Right lobe of liver (tissue), 4 donors: ENCODE measurements at regions not wholly inside any gene's neighbourhood (a gene's known extent, or its start where the extent isn't known, plus 50 kb on each side); places are given as distances from the start of the nearest gene placed in this dataset.

Experiments used
- POLR2A ChIP-seq: fragments of 450-650 bp; IDR thresholded peaks from one replicate; pipeline ENCODE4 v1.6.1; 2017; ENCODE audit warnings: antibody characterized with exemption, mild to moderate bottlenecking
- TF ChIP-seq, protein P1 (sequence below), 4 donors: fragments of 200-600 bp in 3 of 4; fragments of 450-650 bp in 1 of 4; IDR thresholded peaks; one replicate each; pipeline versions ENCODE4 v1.5.1 to v1.8.0; 2016 to 2022; ENCODE audit warnings: antibody characterized with exemption in 4 of 4, mild to moderate bottlenecking in 2 of 4
- donor health status: DM: no; HTN: no; CAD: no.
- donor health status: DM: no; HTN: no; CAD: no.
- donor health status: DM: no; HTN: yes; CAD: no.

DNA sequence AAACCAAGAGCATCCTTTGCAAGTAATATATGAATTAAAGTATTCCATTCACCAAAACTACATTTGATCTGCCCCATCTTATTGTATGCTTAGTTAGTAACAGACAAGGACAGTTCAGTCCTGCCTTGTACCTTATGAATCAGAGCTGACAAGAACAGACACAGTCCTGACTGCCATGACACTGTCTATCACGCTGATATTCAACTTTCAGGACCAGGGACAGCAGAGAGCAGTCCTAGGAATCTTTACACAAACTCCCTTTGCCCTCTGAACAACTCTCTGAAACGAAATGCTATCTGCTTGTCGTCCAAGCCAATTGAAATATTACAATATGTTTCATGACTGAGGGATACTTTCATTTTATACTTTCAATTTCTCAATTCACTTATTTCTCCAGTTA, 268.6 kb upstream of the VCX start:
- no peak for TF ChIP-seq POLR2A
- TF ChIP-seq, protein P1, sequence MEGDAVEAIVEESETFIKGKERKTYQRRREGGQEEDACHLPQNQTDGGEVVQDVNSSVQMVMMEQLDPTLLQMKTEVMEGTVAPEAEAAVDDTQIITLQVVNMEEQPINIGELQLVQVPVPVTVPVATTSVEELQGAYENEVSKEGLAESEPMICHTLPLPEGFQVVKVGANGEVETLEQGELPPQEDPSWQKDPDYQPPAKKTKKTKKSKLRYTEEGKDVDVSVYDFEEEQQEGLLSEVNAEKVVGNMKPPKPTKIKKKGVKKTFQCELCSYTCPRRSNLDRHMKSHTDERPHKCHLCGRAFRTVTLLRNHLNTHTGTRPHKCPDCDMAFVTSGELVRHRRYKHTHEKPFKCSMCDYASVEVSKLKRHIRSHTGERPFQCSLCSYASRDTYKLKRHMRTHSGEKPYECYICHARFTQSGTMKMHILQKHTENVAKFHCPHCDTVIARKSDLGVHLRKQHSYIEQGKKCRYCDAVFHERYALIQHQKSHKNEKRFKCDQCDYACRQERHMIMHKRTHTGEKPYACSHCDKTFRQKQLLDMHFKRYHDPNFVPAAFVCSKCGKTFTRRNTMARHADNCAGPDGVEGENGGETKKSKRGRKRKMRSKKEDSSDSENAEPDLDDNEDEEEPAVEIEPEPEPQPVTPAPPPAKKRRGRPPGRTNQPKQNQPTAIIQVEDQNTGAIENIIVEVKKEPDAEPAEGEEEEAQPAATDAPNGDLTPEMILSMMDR (IDR thresholded peaks at IDR 0.05): no peak
